ENCODE measurements at regions not wholly inside any gene's neighbourhood (a gene's known extent, or its start where the extent isn't known, plus 50 kb on each side); places are given as distances from the start of the nearest gene placed in this dataset.

DNA sequence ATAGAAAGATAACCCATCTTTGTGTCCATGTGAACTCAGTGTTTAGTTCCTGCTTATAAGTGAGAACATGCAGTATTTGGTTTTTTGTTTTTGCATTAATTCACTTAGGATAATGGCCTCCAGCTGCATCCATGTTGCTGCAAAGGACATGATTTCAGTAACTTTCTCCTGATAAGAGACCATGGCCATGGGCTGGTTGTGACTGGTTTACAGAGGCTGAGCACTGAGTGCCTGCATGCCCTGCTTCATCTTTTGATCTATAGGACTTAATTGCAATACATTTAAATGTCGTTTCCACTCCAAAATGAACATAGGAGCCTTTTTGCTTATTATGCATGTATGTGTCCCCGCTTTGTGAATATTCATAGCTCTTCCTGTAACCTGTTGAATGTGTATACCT lies 101.3 kb upstream of the IGFBP3 start:
- no peak for TF ChIP-seq RELA (IDR thresholded peaks at IDR 0.05; ENCODE audit: borderline replicate concordance, partially characterized antibody)
- TF ChIP-seq, protein P1, sequence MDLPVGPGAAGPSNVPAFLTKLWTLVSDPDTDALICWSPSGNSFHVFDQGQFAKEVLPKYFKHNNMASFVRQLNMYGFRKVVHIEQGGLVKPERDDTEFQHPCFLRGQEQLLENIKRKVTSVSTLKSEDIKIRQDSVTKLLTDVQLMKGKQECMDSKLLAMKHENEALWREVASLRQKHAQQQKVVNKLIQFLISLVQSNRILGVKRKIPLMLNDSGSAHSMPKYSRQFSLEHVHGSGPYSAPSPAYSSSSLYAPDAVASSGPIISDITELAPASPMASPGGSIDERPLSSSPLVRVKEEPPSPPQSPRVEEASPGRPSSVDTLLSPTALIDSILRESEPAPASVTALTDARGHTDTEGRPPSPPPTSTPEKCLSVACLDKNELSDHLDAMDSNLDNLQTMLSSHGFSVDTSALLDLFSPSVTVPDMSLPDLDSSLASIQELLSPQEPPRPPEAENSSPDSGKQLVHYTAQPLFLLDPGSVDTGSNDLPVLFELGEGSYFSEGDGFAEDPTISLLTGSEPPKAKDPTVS (IDR thresholded peaks at IDR 0.05; ENCODE audit: low read depth, low read length), result no peak
- TF ChIP-seq SMC3 (IDR thresholded peaks at IDR 0.05; ENCODE audit: borderline replicate concordance, low read length), result no peak
- TF ChIP-seq POLR2AphosphoS5 (IDR thresholded peaks at IDR 0.05; ENCODE audit: low read length), result no peak
- no peak for TF ChIP-seq ZNF384 (IDR thresholded peaks at IDR 0.05; ENCODE audit: borderline replicate concordance, low read depth, low read length)
- H4K20me1 ChIP-seq (ENCODE audit: control insufficient read depth, insufficient read depth), result no peaks in the 10 kb centered on the region
- H3K9ac ChIP-seq (ENCODE audit: control insufficient read depth, insufficient read depth, low read length), result no peak overlapping the region
- ATAC-seq (no peak), FAIRE-seq (no peak), DNase-seq (ENCODE audit: low read depth, low spot score) (no peak)
- ChIA-PET RAD21 (ENCODE audit: unreplicated experiment) (no interaction called here), POLR2A (no interaction called here), CTCF (interaction anchor here (0.6 to 2.2 kb wide), 3 partner anchors 18 to 283 kb away, joined by 3 to 7 read pairs (median 3); no protein-coding TSS in a partner anchor), SMC1A (ENCODE audit: uncharacterized antibody, unreplicated experiment) (interaction anchor here (1.1 kb wide), 2 partner anchors 15 to 233 kb away, joined by 3 read pairs; no protein-coding TSS in a partner anchor)
- WGBS (ENCODE audit: insufficient coverage, insufficient replicate concordance, low lambda C conversion rate, missing lambda C conversion rate), result 33% methylated on average over 2 of the region's 2 CpGs
- no peak overlapping the region for H3K4me2 ChIP-seq (ENCODE audit: control insufficient read depth, insufficient read depth)
- no peaks in the 10 kb centered on the region for H3K27me3 ChIP-seq (replicated peaks in 1 of 2; ENCODE audit: control insufficient read depth in 2 of 2, insufficient read depth in 2 of 2, low read length in 1 of 2)
- H3K4me1 ChIP-seq (ENCODE audit: control insufficient read depth, insufficient read depth, low read length), result no peaks in the 10 kb centered on the region
- no peaks in the 10 kb centered on the region for H3K9me3 ChIP-seq (replicated peaks; ENCODE audit: control insufficient read depth, insufficient read depth, low read length)
- in situ Hi-C loops (cut with MboI) (no loop called here), intact Hi-C loops (cut with micrococcal nuclease; ENCODE audit: unreplicated experiment) (no loop called here)
- no peak overlapping the region for H2AFZ ChIP-seq (ENCODE audit: control insufficient read depth, low read depth, low read length)
- BruUV-seq (replicated peaks), result no TSS peak
- H3K36me3 ChIP-seq (ENCODE audit: control insufficient read depth in 2 of 2, insufficient read depth in 2 of 2, low read length in 1 of 2), result no peaks in the 10 kb centered on the region
- no peak overlapping the region for H3K27ac ChIP-seq (ENCODE audit: control insufficient read depth, insufficient read depth)
- no peak overlapping the region for H3K4me3 ChIP-seq
- H3K79me2 ChIP-seq (ENCODE audit: control insufficient read depth, insufficient read depth, low read length), result no peaks in the 10 kb centered on the region

DNA sequence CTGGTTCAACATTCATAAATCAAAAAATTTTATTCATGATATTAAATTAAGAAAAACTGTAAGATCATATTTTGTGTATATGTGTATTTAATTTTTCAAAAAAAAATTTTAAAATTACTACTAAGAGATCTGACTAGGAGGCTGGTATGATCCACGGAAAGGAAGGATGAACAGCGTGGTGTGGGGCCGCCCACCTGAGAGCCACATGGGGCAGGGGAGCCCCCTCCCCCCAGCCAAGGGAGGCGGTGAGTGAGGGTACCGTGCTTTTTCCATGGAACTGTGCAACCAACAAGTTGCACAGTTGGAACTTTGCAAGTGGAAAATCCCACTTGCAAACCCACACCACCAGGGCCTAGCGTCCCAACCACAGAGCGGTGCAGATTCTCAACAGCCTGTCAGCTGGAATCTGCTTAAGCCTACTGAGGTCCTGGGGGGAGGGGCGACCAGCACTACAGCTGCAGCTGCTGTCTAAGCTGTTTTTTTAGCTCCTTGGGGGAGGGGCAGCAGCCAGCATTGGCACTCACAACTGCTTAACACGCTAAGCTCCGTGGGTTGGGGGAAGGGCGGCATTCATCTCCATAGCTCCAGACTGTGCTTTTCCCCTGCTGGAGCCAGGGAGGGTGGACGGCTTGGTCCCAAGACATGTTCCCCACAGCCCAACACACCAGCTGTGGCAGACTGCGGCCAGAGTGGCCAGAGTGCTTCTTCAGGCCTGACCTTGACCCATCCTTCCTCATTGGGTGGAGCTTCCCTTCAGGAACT lies 94.2 kb upstream of the IGFBP3 start:
- intact Hi-C loops (cut with micrococcal nuclease; ENCODE audit: unreplicated experiment), result no loop called here
- POLR2A ChIA-PET, result no interaction called here
- no peaks in the 10 kb centered on the region for H4K20me1 ChIP-seq (ENCODE audit: control insufficient read depth, insufficient read depth)
- no peaks in the 10 kb centered on the region for H3K36me3 ChIP-seq (ENCODE audit: control insufficient read depth in 2 of 2, insufficient read depth in 2 of 2, low read length in 1 of 2)
- no peaks in the 10 kb centered on the region for H3K9me3 ChIP-seq (replicated peaks; ENCODE audit: control insufficient read depth, insufficient read depth, low read length)
- no peak overlapping the region for H3K9ac ChIP-seq (ENCODE audit: control insufficient read depth, insufficient read depth, low read length)
- no peaks in the 10 kb centered on the region for H3K79me2 ChIP-seq (ENCODE audit: control insufficient read depth, insufficient read depth, low read length)
- no peak for DNase-seq (ENCODE audit: low read depth, low spot score)
- no TSS peak for BruUV-seq (replicated peaks)
- no peak overlapping the region for H3K27ac ChIP-seq (ENCODE audit: control insufficient read depth, insufficient read depth)
- RAD21 ChIA-PET (ENCODE audit: unreplicated experiment), result interaction anchor here (0.6 kb wide), 1 partner anchor 274 kb away, joined by 3 read pairs; no protein-coding TSS in a partner anchor
- WGBS (ENCODE audit: insufficient coverage, insufficient replicate concordance, low lambda C conversion rate, missing lambda C conversion rate), result 39% methylated on average over 13 of the region's 13 CpGs
- H3K4me3 ChIP-seq, result no peak overlapping the region
- H3K4me2 ChIP-seq (ENCODE audit: control insufficient read depth, insufficient read depth), result no peak overlapping the region
- FAIRE-seq, result no peak
- no peaks in the 10 kb centered on the region for H3K4me1 ChIP-seq (ENCODE audit: control insufficient read depth, insufficient read depth, low read length)
- in situ Hi-C loops (cut with MboI), result no loop called here
- CTCF ChIA-PET, result no interaction called here
- SMC1A ChIA-PET (ENCODE audit: uncharacterized antibody, unreplicated experiment), result no interaction called here
- H3K27me3 ChIP-seq (replicated peaks in 1 of 2; ENCODE audit: control insufficient read depth in 2 of 2, insufficient read depth in 2 of 2, low read length in 1 of 2), result no peaks in the 10 kb centered on the region
- no peak for ATAC-seq
- no peak overlapping the region for H2AFZ ChIP-seq (ENCODE audit: control insufficient read depth, low read depth, low read length)
- no peak for TF ChIP-seq ZNF217 (IDR thresholded peaks at IDR 0.05)
- no peak for TF ChIP-seq BMI1 (IDR thresholded peaks at IDR 0.05; ENCODE audit: borderline replicate concordance)
- TF ChIP-seq NFYB (IDR thresholded peaks at IDR 0.05; ENCODE audit: insufficient read depth, low read depth, low read length), result no peak
- no peak for TF ChIP-seq EZH2 (IDR thresholded peaks at IDR 0.05; ENCODE audit: borderline replicate concordance, control insufficient read depth, low read depth, low read length)
- TF ChIP-seq PAX5 (IDR thresholded peaks at IDR 0.05; ENCODE audit: borderline replicate concordance, low read depth, low read length), result no peak
- TF ChIP-seq ZBED1 (IDR thresholded peaks at IDR 0.05; ENCODE audit: borderline replicate concordance), result no peak
- TF ChIP-seq, protein P2, sequence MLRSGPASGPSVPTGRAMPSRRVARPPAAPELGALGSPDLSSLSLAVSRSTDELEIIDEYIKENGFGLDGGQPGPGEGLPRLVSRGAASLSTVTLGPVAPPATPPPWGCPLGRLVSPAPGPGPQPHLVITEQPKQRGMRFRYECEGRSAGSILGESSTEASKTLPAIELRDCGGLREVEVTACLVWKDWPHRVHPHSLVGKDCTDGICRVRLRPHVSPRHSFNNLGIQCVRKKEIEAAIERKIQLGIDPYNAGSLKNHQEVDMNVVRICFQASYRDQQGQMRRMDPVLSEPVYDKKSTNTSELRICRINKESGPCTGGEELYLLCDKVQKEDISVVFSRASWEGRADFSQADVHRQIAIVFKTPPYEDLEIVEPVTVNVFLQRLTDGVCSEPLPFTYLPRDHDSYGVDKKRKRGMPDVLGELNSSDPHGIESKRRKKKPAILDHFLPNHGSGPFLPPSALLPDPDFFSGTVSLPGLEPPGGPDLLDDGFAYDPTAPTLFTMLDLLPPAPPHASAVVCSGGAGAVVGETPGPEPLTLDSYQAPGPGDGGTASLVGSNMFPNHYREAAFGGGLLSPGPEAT (IDR thresholded peaks at IDR 0.05; ENCODE audit: low read depth), result no peak
- no peak for TF ChIP-seq SP1 (IDR thresholded peaks at IDR 0.05; ENCODE audit: low read depth, low read length)
- no peak for TF ChIP-seq DPF2 (IDR thresholded peaks at IDR 0.05)
